H9 (cell line): ENCODE measurements at regions not wholly inside any gene's neighbourhood (a gene's known extent, or its start where the extent isn't known, plus 50 kb on each side); places are given as distances from the start of the nearest gene placed in this dataset.

Source experiments
- DNase-seq: peaks from one replicate; pipeline ENCODE4 v3.0.0-alpha.2; 2017
- H2AFZ ChIP-seq: one replicate; pipeline ENCODE4 v1.6.1; 2013; ENCODE audit warnings: mild to moderate bottlenecking, low read length, control low read depth, moderate library complexity
- H2AK5ac ChIP-seq: 2 replicates; pipeline ENCODE4 v1.6.1; 2013; ENCODE audit warnings: low read length, control low read depth, mixed read lengths; ENCODE audit not compliant: insufficient read length
- H2BK120ac ChIP-seq: one replicate; pipeline ENCODE4 v1.6.1; 2013; ENCODE audit warnings: low read depth, mild to moderate bottlenecking, low read length, control low read depth, inconsistent platforms; ENCODE audit not compliant: poor library complexity, severe bottlenecking
- H2BK12ac ChIP-seq: 2 replicates; pipeline ENCODE4 v1.6.1; 2013; ENCODE audit warnings: low read length, control low read depth, mixed read lengths, low read depth; ENCODE audit not compliant: insufficient read length
- H2BK15ac ChIP-seq: 2 replicates; pipeline ENCODE4 v1.6.1; 2013; ENCODE audit warnings: low read depth, low read length, control low read depth
- H2BK20ac ChIP-seq: one replicate; pipeline ENCODE4 v1.6.1; 2013; ENCODE audit warnings: low read depth, mild to moderate bottlenecking, low read length, control low read depth, inconsistent platforms; ENCODE audit not compliant: poor library complexity, severe bottlenecking
- H2BK5ac ChIP-seq: 2 replicates; pipeline ENCODE4 v1.6.1; 2013; ENCODE audit warnings: low read length, control low read depth, mixed read lengths; ENCODE audit not compliant: insufficient read length
- H3K14ac ChIP-seq: 2 replicates; pipeline ENCODE4 v1.6.1; 2013; ENCODE audit warnings: low read length, control low read depth; ENCODE audit not compliant: insufficient read depth
- H3K18ac ChIP-seq: 2 replicates; pipeline ENCODE4 v1.6.1; 2013; ENCODE audit warnings: low read depth, mild to moderate bottlenecking, mixed read lengths, low read length, control low read depth; ENCODE audit not compliant: insufficient read length
- H3K23ac ChIP-seq: 2 replicates; pipeline ENCODE4 v1.6.1; 2013; ENCODE audit warnings: low read length, control low read depth, mixed read lengths, low read depth; ENCODE audit not compliant: insufficient read length
- H3K23me2 ChIP-seq: 2 replicates; pipeline ENCODE4 v1.6.1; 2013; ENCODE audit warnings: low read depth, mild to moderate bottlenecking, mixed read lengths, low read length, control low read depth; ENCODE audit not compliant: insufficient read length, poor library complexity, severe bottlenecking
- H3K27ac ChIP-seq: 2 replicates; pipeline ENCODE4 v1.5.1; 2013; ENCODE audit warnings: low read length, control low read depth, mixed read lengths, low read depth; ENCODE audit not compliant: insufficient read length
- H3K27me3 ChIP-seq: 2 replicates; pipeline ENCODE4 v1.6.1; 2013; ENCODE audit warnings: low read length, control low read depth, inconsistent platforms; ENCODE audit not compliant: insufficient read depth
- H3K4ac ChIP-seq: 2 replicates; pipeline ENCODE4 v1.6.1; 2013; ENCODE audit warnings: low read depth, mild to moderate bottlenecking, control low read depth, inconsistent platforms, low read length, moderate library complexity
- H3K4me1 ChIP-seq: 2 replicates; pipeline ENCODE4 v1.6.1; 2013; ENCODE audit warnings: low read length, control low read depth, inconsistent platforms; ENCODE audit not compliant: insufficient read depth
- H3K4me2 ChIP-seq: 2 replicates; pipeline ENCODE4 v1.6.1; 2013; ENCODE audit warnings: low read length, control low read depth, mixed read lengths; ENCODE audit not compliant: insufficient read length, insufficient read depth
- H3K56ac ChIP-seq: 2 replicates; pipeline ENCODE4 v1.6.1; 2013; ENCODE audit warnings: low read depth, mild to moderate bottlenecking, mixed read lengths, low read length, control low read depth; ENCODE audit not compliant: insufficient read length
- H3K79me1 ChIP-seq: 2 replicates; pipeline ENCODE4 v1.6.1; 2013; ENCODE audit warnings: low read depth, mild to moderate bottlenecking, moderate library complexity, low read length, control low read depth, inconsistent platforms; ENCODE audit not compliant: insufficient read depth, poor library complexity, severe bottlenecking
- H3K79me2 ChIP-seq: 2 replicates; pipeline ENCODE4 v1.6.1; 2013; ENCODE audit warnings: low read length, control low read depth, inconsistent platforms; ENCODE audit not compliant: insufficient read depth
- H3K9ac ChIP-seq: 2 replicates; pipeline ENCODE4 v1.6.1; 2013; ENCODE audit warnings: low read length, control low read depth, mixed read lengths; ENCODE audit not compliant: insufficient read length; ENCODE audit errors: extremely low read depth
- H3K9me3 ChIP-seq: one replicate; pipeline ENCODE4 v1.6.1; 2013; ENCODE audit warnings: low read depth, low read length, inconsistent platforms; ENCODE audit not compliant: control insufficient read depth
- H3T11ph ChIP-seq: one replicate; pipeline ENCODE4 v1.6.1; 2013; ENCODE audit warnings: mild to moderate bottlenecking, low read length, control low read depth, inconsistent platforms
- H4K20me1 ChIP-seq: one replicate; pipeline ENCODE4 v1.6.1; 2013; ENCODE audit not compliant: control insufficient read depth, insufficient read length, insufficient read depth
- H4K5ac ChIP-seq: 2 replicates; pipeline ENCODE4 v1.6.1; 2013; ENCODE audit warnings: low read depth, mild to moderate bottlenecking, mixed read lengths, low read length, control low read depth; ENCODE audit not compliant: insufficient read length
- H4K8ac ChIP-seq: replicated peaks from 2 replicates; pipeline ENCODE4 v1.6.1; 2013; ENCODE audit warnings: low read length, control low read depth, mixed read lengths, low read depth; ENCODE audit not compliant: insufficient read length
- H4K91ac ChIP-seq: 2 replicates; pipeline ENCODE4 v1.6.1; 2013; ENCODE audit warnings: low read depth, mild to moderate bottlenecking, moderate library complexity, mixed read lengths, low read length, control low read depth; ENCODE audit not compliant: insufficient read length
- H3K27ac Mint-ChIP-seq, 3 experiments: 2 replicates in 2 of 3; 3 replicates in 1 of 3; pipeline ENCODE4 v1.8.0; 2020 to 2021; ENCODE audit warnings: mixed read lengths in 3 of 3, mild to moderate bottlenecking in 1 of 3, moderate library complexity in 1 of 3
- H3K27me3 Mint-ChIP-seq: 2 replicates; pipeline ENCODE4 v1.8.0; 2021; ENCODE audit warnings: low read depth, mild to moderate bottlenecking, moderate library complexity, mixed read lengths
- H3K36me3 Mint-ChIP-seq, 3 experiments: 2 replicates in 2 of 3; 3 replicates in 1 of 3; pipeline ENCODE4 v1.8.0; 2020 to 2021; ENCODE audit warnings: low read depth in 3 of 3, mixed read lengths in 3 of 3; ENCODE audit not compliant: insufficient read depth in 1 of 3
- H3K4me1 Mint-ChIP-seq, 2 experiments: 2 replicates each; pipeline ENCODE4 v1.8.0; 2020; ENCODE audit warnings: mixed read lengths in 2 of 2
- H3K4me3 Mint-ChIP-seq, 2 experiments: 2 replicates in 1 of 2; 3 replicates in 1 of 2; pipeline ENCODE4 v1.8.0; 2020 to 2021; ENCODE audit warnings: mild to moderate bottlenecking in 2 of 2, mixed read lengths in 2 of 2, moderate library complexity in 1 of 2
- H3K9me3 Mint-ChIP-seq, 2 experiments: 2 replicates in 1 of 2; 3 replicates in 1 of 2; pipeline ENCODE4 v1.8.0; 2020; ENCODE audit warnings: mild to moderate bottlenecking in 2 of 2, mixed read lengths in 2 of 2, moderate library complexity in 1 of 2
- WGBS: extraction: QIAGEN DNeasy Blood & Tissue Kit; methylation state at CpG from one replicate; pipeline ENCODE4 v1.1.7; 2013; ENCODE audit warnings: missing lambda C conversion rate, low lambda C conversion rate, mixed read lengths; ENCODE audit not compliant: insufficient read length; ENCODE audit errors: extremely low coverage; 5-methylcytosine and 5-hydroxymethylcytosine counted together
- TF ChIP-seq, protein P1 (sequence below): fragments of 200-600 bp; sonication (generic); conservative IDR thresholded peaks from 3 replicates; pipeline ENCODE4 v1.8.0; 2021; ENCODE audit warnings: antibody characterized with exemption, mild to moderate bottlenecking

DNA sequence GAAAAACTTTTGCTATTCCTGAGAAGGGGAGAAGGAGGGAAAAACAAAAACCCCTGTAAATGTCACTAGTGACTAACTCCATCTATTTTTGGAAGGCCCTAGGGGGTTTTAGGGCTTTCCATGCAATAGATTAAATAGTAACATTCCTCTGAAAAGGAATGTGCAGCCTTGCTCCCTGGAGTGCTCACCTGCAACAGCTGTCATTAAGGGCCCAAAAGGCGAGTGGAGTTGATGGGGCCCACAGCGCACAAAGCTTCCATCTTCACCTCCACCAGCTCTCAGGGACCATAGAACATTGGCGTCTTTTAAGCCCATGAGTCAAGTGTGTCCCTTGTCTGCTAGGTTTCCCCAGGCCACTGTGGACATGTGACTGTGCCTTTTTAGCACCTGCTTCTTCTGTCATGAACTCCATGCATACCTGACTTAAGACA lies 58.0 kb upstream of the IL6 start:
- TF ChIP-seq, protein P1, sequence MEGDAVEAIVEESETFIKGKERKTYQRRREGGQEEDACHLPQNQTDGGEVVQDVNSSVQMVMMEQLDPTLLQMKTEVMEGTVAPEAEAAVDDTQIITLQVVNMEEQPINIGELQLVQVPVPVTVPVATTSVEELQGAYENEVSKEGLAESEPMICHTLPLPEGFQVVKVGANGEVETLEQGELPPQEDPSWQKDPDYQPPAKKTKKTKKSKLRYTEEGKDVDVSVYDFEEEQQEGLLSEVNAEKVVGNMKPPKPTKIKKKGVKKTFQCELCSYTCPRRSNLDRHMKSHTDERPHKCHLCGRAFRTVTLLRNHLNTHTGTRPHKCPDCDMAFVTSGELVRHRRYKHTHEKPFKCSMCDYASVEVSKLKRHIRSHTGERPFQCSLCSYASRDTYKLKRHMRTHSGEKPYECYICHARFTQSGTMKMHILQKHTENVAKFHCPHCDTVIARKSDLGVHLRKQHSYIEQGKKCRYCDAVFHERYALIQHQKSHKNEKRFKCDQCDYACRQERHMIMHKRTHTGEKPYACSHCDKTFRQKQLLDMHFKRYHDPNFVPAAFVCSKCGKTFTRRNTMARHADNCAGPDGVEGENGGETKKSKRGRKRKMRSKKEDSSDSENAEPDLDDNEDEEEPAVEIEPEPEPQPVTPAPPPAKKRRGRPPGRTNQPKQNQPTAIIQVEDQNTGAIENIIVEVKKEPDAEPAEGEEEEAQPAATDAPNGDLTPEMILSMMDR, result no peak
- H3K79me1 ChIP-seq, result no peaks in the 10 kb centered on the region
- H3K9me3 ChIP-seq, result no peaks in the 10 kb centered on the region
- H3K4me3 Mint-ChIP-seq, result peak overlapping the region in 1 of 2 experiments; percentile 56; a peak in 2 of 5 replicates
- H4K8ac ChIP-seq, result no peak overlapping the region
- no peak overlapping the region for H2BK15ac ChIP-seq
- no peak overlapping the region for H2AFZ ChIP-seq
- H2BK5ac ChIP-seq, result no peak overlapping the region
- H4K20me1 ChIP-seq, result no peaks in the 10 kb centered on the region
- H3K27ac Mint-ChIP-seq, result peak overlapping the region; percentile 76 to 94 (median 82); a peak in 5 of 7 replicates
- H3K14ac ChIP-seq, result no peak overlapping the region
- DNase-seq, result peak; percentile 46
- H3K4ac ChIP-seq, result no peak overlapping the region
- H3K9me3 Mint-ChIP-seq, result peaks cover 0 to 5% of the 10 kb centered on the region in 2 experiments; a peak in 2 of 5 replicates
- H4K91ac ChIP-seq, result no peak overlapping the region
- H2BK12ac ChIP-seq, result peak overlapping the region; percentile 47
- H3K18ac ChIP-seq, result no peak overlapping the region
- H3K23ac ChIP-seq, result no peak overlapping the region
- H2BK20ac ChIP-seq, result no peak overlapping the region
- H3K4me2 ChIP-seq, result peak overlapping the region; percentile 15
- no peak overlapping the region for H4K5ac ChIP-seq
- no peak overlapping the region for H3K56ac ChIP-seq
- no peak overlapping the region for H2BK120ac ChIP-seq
- H3K4me1 ChIP-seq, result peaks cover 33% of the 10 kb centered on the region
- peak overlapping the region; percentile 95 for H3K27ac ChIP-seq
- peaks cover 64 to 75% of the 10 kb centered on the region in 2 experiments for H3K4me1 Mint-ChIP-seq
- H3K36me3 Mint-ChIP-seq, result peaks cover 0 to 6% (median 0%) of the 10 kb centered on the region in 3 experiments; a peak in 2 of 7 replicates
- no peaks in the 10 kb centered on the region for H3K27me3 ChIP-seq
- H3K79me2 ChIP-seq, result no peaks in the 10 kb centered on the region
- no CpG with 5 or more reads among the region's 3 CpGs for WGBS
- H3K27me3 Mint-ChIP-seq, result no peaks in the 10 kb centered on the region
- no peak overlapping the region for H3K9ac ChIP-seq
- H2AK5ac ChIP-seq, result no peak overlapping the region
- no peaks in the 10 kb centered on the region for H3K23me2 ChIP-seq
- H3T11ph ChIP-seq, result no peak overlapping the region
